IMR-90 (cell line): ENCODE measurements at regions not wholly inside any gene's neighbourhood (a gene's known extent, or its start where the extent isn't known, plus 50 kb on each side); places are given as distances from the start of the nearest gene placed in this dataset.

ENCODE experiments used
- CTCF ChIP-seq: conservative IDR thresholded peaks from 2 replicates; pipeline ENCODE4 v1.5.1; 2012; ENCODE audit warnings: mild to moderate bottlenecking, low read depth, low read length, improper control_type of control experiment
- FOS ChIP-seq: fragments of 150-350 bp; IDR thresholded peaks from 2 replicates; pipeline ENCODE4 v1.6.1; 2016; ENCODE audit warnings: low read depth, low read length
- POLR2A ChIP-seq: IDR thresholded peaks from 2 replicates; pipeline ENCODE4 v1.6.1; 2012; ENCODE audit warnings: mild to moderate bottlenecking, low read depth, low read length
- USF2 ChIP-seq: fragments of 150-350 bp; IDR thresholded peaks from 2 replicates; pipeline ENCODE4 v1.6.1; 2017; ENCODE audit warnings: mild to moderate bottlenecking, antibody characterized with exemption, low read length, low read depth

GRCh38 chr18:64401268-64402060, 252.6 kb upstream of the LINC00305 start:
- TF ChIP-seq POLR2A (no peak), FOS (no peak), CTCF (no peak), USF2 (no peak)
